ENCODE measurements at regions not wholly inside any gene's neighbourhood (a gene's known extent, or its start where the extent isn't known, plus 50 kb on each side); places are given as distances from the start of the nearest gene placed in this dataset.
"Not testable (repeated sequence)": the region's sequence is repeated elsewhere in the genome, so short reads cannot be mapped to it uniquely, and the experiment has no call there.

DNA sequence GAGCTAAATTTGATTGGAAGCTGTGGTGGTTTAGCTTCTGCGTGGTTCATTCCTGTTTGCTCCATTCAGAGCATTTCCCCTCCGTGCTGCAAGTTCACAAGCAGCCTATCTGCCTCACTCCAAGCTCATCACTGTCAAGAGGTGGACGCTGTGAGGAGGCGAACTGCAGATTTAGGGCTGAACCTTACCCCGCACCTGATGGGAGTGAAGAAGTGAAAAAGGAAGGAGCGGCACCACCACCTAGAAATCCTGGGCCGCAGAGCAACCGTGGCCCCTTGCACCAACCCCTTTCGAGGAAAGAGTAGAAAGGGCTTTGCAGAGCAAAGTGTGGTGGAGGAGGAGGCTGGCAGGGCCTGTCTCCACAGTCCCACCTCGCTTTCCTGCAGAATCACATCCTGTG lies 117.4 kb downstream of the IER5 start:
- no peak for DNase-seq

DNA sequence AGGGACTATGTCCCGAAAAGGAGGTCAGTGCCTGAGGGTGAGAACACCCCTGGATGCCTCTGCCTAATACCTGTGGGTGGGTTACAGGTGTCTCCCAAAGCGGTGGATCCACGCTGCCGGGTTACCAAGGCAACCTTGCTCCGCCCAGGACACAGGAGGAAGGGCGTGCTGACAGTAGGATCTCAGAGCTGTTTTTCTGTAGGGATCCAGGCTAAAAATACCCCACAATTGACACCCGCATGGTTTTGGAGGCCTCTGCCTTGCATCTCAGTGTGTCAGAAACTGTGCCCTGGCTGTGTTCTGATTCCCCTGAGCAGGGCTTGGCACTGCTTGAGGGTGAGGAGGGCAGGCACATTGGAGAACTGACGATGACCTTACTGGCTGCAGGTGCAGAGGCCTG lies 118.0 kb downstream of the IER5 start:
- DNase-seq: no peak

DNA sequence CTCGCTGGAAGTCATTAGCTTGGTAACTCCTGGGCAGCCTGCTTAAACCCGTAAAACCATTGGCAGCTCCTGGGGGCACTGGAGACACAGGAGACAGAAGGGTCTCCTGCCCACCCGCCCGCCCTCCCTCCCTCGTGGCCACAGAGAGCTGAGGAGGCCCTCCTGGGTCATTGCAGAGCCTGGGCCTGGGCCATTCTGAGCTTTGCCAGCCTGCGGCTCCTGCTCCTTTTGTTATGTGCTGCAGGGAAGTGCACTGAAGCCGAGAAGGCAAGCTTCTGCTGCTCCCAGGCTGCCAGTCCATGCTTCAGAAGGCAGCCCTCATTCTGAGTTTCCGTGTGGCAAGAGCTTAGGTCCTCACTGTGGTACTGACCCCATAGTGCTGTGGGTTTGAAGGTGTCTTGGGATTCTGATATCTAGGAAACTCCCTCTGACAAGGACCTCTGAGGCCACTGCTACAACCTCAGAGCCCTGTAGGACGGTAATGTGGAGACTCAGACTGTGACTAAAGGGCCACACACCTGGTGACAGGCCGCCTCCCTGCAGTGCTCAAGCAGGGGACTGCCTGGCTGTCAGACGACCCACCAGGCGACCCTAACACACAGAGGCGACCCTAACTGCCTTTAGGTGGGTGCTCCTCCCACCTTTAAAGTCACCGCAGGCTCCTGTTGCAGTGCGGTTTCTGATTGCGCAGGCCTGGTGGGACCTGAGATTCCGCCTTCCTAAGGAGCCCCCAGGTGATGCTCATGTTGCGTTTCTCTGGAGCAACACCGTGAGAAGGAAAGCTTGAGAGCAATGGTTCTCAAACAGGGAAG lies 118.7 kb downstream of the IER5 start:
- no peak for DNase-seq

DNA sequence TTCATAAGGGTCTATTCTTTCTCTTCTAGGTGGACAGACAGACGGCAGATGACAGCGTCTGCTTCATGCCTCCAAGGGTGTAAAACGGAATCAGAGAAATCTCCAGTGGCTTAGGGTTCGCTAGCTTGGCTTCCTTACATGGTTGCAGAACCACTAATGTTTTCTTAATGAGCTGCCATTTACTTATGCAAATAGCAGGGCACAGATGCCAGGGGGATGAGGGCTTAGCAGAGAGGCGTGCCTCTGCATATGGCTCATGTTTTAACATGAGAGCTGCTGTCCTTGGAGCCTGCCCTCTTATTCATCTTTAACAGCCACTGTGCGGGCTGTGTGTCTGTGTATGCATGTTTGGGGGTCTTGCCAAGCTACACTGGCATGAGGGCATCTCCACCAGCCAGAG lies 119.6 kb downstream of the IER5 start:
- no peak for DNase-seq

DNA sequence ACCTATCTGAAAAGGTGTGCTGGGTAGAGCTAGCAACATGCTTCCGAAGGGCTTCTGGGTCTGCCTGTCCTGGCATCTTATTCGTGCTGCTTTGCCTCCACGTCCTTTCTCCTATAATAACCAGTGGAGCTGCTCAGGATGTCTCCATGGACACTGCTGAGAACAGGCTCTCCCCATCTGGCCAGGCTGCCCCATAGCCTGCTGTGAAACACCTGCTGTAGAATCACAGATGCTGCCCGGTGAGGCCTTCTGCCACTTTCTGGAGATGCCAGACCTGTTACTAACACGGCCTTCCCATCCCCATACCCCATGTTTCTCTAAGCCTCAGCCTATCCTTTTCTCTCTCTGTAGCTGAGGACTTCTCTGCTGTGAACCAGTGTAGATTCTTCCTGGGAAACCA lies 120.5 kb downstream of the IER5 start:
- DNase-seq: no peak

DNA sequence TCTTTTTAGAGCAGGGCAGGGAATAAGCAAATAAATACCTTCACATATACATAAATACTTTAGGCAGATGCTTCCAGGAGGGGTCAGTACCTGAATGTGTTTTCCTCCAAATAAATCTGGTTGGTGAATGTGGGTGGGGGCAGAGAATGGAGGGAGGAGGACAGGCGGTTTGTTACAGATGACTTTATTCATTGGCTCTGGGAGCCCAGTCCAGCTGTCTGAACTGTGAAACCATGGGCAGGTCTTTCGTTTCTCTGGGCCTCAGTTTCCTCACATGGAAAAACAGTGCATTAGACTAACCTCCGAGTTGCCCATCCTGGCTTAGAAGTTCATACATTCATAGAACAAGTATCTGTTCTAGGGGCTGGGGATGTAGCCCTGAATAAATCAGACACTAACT lies 124.6 kb downstream of the IER5 start:
- DNase-seq: no peak

GRCh38 chr1:181216591-181216994 lies 128.1 kb downstream of the IER5 start:
- DNase-seq: no peak

- no peak for DNase-seq
These were observed 131.4 kb downstream of the IER5 start for GRCh38 chr1:181219938-181220337.

GRCh38 chr1:181221078-181221477 lies 132.6 kb downstream of the IER5 start:
- no peak for DNase-seq

- no peak for DNase-seq
These were observed 134.5 kb downstream of the IER5 start for GRCh38 chr1:181222972-181223505.

DNA sequence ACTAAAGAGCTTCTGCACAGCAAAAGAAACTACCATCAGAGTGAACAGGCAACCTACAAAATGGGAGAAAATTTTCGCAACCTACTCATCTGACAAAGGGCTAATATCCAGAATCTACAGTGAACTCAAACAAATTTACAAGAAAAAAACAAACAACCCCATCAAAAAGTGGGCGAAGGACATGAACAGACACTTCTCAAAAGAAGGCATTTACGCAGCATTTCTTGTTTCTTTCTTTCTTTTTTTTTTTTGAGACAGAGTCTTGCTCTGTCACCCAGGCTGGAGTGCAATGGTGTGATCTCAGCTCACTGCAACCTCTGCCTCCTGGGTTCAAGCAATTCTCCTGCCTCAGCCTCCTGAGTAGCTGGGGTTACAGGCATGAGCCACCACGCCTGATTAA lies 138.2 kb downstream of the IER5 start:
- DNase-seq: not testable (repeated sequence)

DNA sequence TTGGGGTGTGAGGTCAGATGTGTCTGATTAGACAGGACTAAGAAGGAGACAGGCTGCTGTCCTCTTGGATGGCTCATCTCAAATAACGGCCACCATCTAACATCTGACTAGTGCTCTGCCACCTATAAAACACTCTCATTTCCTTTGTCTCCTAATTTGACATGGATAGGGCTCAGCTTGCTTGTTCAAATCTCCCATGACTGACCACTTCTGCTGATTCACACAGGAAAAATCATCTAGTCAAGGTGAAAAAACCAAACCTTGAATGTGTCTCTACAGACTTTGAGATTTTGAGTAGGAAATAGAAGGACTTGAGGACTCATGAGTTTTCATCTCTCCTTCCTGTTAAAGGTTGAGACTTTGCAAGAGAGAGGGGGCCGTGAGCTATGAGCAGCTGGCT lies 150.6 kb downstream of the IER5 start:
- DNase-seq: no peak

- DNase-seq: not testable (repeated sequence)
These were observed 157.8 kb downstream of the IER5 start for GRCh38 chr1:181246320-181246719.

DNA sequence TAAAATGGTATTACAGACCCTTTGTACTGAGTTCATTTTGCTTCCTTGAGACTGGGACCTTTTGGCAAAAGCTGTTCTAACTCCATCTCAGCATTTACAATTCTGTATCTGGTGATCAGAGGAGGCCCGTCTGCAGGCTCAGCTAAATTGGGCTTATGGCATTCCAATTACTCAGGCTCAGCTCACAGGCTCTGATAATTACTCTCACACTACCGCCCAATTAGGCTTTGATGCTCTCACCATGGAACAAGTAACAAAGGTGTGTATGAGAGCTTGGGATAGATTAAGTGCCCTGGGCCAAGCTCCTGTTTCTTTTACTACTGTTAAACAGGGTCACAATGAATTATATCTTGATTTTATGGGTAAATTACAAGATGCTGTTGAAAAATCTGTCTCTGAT lies 159.9 kb downstream of the IER5 start:
- not testable (repeated sequence) for DNase-seq

- DNase-seq: no peak
These were observed 160.7 kb downstream of the IER5 start for GRCh38 chr1:181249186-181249585.

DNA sequence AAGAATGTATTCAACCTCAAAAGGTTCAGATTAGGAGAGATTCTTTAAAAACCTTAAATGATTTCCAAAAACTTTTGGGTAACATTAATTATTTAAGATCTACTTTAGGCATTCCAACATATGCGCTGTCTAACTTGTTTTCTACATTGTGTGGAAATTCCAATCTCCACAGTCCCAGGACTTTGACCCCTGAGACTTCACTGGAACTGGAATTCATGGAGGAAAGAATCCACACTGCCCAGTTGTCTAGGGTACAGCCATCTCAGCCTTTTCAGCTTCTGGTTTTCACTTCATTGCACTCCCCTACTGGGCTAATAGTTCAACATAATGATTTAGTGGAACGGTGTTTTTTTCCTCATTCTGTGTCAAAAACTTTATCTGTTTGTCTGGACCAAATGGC lies 161.5 kb downstream of the IER5 start:
- DNase-seq: no peak

DNA sequence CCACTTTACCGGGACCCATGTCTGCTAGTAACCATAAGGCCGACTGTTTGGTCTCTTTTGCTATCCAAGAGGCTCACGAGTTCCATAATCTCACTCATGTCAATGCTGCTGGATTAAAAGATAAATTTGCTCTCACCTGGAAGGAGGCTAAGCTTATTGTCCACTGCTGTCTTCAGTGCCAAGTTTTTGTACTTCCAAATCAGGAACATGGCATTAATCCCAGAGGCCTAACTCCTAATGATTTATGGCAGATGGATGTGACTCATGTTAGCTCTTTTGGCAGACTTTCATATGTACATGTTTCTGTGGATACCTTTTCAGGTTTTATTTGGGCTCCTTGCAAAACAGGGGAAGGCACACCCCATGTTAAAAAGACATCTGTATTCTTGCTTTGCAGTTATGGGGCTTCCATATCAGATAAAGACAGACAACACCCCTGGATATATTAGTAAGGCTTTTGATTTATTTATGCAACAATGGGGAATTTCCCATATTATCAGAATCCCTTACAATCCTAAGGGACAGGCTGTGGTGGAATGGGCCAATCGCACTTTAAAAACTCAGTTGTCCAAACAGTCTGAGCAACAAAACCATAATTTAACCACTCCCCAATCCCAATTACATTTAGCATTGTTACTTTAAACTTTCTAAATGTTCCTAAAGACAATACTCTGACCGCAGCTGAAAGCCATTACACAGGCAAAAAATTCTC lies 162.7 kb downstream of the IER5 start:
- DNase-seq: peak; percentile 76

- DNase-seq: no peak
These were observed 163.2 kb downstream of the IER5 start for GRCh38 chr1:181251713-181252075.

- DNase-seq: not testable (repeated sequence)
These were observed 165.1 kb downstream of the IER5 start for GRCh38 chr1:181253601-181254000.

- no peak for DNase-seq
These were observed 166.9 kb downstream of the IER5 start for GRCh38 chr1:181255270-181255929.

DNA sequence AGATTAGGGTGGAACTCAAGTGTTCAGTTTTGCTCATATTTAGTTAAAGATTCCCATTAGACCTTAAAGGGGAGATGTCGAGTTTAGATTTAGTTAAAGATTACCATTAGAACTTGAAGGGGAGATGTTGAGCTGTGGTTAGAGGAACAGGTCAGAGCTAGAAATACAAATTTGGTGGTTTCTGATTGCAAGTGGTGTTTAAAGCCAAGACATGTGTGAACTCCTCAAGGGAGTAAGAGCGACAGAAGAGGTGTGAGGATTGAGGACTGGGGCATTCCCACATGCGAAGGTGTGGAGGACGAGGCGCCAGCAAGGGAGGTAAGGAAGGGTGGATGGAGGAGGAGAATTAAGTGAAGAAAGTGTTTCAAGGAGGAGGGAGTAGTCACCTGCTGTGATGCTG lies 168.6 kb downstream of the IER5 start:
- no peak for DNase-seq

GRCh38 chr1:181259026-181259745 lies 170.7 kb downstream of the IER5 start:
- DNase-seq: no peak

- no peak for DNase-seq
These were observed 171.8 kb downstream of the IER5 start for GRCh38 chr1:181260271-181260670.

Data from DMS153 (cell line).